ENCODE measurements at regions not wholly inside any gene's neighbourhood (a gene's known extent, or its start where the extent isn't known, plus 50 kb on each side); places are given as distances from the start of the nearest gene placed in this dataset.

GRCh38 chr10:124181656-124182055, 88.3 kb upstream of the CHST15 start:
- Histone ChIP-seq H3K9me3 (replicated peaks; ENCODE audit: control insufficient read depth, insufficient read depth, low read length) (no peaks in the 10 kb centered on the region), H3K27me3 (replicated peaks in 1 of 2; ENCODE audit: control insufficient read depth in 2 of 2, insufficient read depth in 2 of 2, low read length in 1 of 2) (no peaks in the 10 kb centered on the region; a peak in 1 of 4 replicates), H3K36me3 (ENCODE audit: control insufficient read depth in 2 of 2, insufficient read depth in 2 of 2, low read length in 1 of 2) (no peaks in the 10 kb centered on the region), H3K9ac (ENCODE audit: control insufficient read depth, insufficient read depth, low read length) (no peak overlapping the region), H4K20me1 (ENCODE audit: control insufficient read depth, insufficient read depth) (no peaks in the 10 kb centered on the region), H3K4me1 (ENCODE audit: control insufficient read depth, insufficient read depth, low read length) (peaks cover 13% of the 10 kb centered on the region), H3K79me2 (ENCODE audit: control insufficient read depth, insufficient read depth, low read length) (no peaks in the 10 kb centered on the region), H3K4me3 (no peak overlapping the region), H3K4me2 (ENCODE audit: control insufficient read depth, insufficient read depth) (no peak overlapping the region), H2AFZ (ENCODE audit: control insufficient read depth, low read depth, low read length) (no peak overlapping the region), H3K27ac (ENCODE audit: control insufficient read depth, insufficient read depth) (no peak overlapping the region)
- in situ Hi-C loops (cut with MboI): no loop called here
- FAIRE-seq: no peak
- ChIA-PET POLR2A (no interaction called here), CTCF (interaction anchor here (0.9 kb wide), 1 partner anchor 11 kb away, joined by 3 read pairs; no protein-coding TSS in a partner anchor), RAD21 (ENCODE audit: unreplicated experiment) (no interaction called here), SMC1A (ENCODE audit: uncharacterized antibody, unreplicated experiment) (interaction anchor here (1.1 kb wide), 1 partner anchor 74 kb away, joined by 3 read pairs; no protein-coding TSS in a partner anchor)
- no peak for ATAC-seq
- no peak for TF ChIP-seq SMARCA5 (IDR thresholded peaks at IDR 0.05)
- TF ChIP-seq ETV6 (conservative IDR thresholded peaks at IDR 0.05 in 1 of 2, IDR thresholded peaks at IDR 0.05 in 1 of 2; ENCODE audit: borderline replicate concordance in 1 of 2, low read depth in 1 of 2): no peak
- no peak for TF ChIP-seq SMC3 (IDR thresholded peaks at IDR 0.05; ENCODE audit: borderline replicate concordance, low read length)
- no peak for TF ChIP-seq TBL1XR1 (IDR thresholded peaks at IDR 0.05; ENCODE audit: low read depth, low read length)
- TF ChIP-seq CREB1 (IDR thresholded peaks at IDR 0.05; ENCODE audit: low read depth): no peak
- no peak for TF ChIP-seq CBFB (IDR thresholded peaks at IDR 0.05; ENCODE audit: low read depth)
- no peak for TF ChIP-seq FOXM1 (IDR thresholded peaks at IDR 0.05; ENCODE audit: low read depth, low read length)
- BruUV-seq (replicated peaks): no TSS peak
- 73% methylated on average over 8 of the region's 8 CpGs for WGBS (ENCODE audit: insufficient coverage, insufficient replicate concordance, low lambda C conversion rate, missing lambda C conversion rate)
- no peak for DNase-seq (ENCODE audit: low read depth, low spot score)
- intact Hi-C loops (cut with micrococcal nuclease; ENCODE audit: unreplicated experiment): no loop called here

DNA sequence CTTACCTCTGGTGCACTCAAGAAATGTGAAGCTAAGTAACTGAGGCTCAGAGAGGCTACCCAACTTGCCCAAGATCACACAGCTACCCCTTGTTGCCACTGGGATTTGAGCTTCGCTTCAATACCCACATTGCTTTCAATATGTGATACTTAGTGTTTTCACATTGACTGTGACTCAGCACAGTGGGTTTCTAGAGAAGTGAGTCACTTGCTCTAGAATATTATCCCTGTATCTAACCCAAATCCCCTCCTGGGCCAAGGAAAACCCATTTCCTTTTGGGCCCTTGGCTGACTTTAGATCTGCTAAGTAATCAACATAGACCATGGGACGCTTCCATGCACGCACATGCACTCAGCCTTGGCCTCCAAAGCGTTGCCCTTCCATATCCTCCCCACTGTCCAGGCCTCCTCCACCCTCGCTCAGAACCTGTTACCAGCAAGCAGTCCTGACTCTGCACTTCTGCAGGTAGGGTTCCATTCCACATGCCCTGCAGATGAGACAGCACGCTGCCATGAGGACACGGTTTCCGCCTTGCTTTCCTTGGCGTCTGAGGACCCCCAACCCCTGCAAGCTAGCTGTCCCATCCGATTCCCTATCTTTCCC, 87.7 kb upstream of the CHST15 start:
- BruUV-seq (replicated peaks): no TSS peak
- intact Hi-C loops (cut with micrococcal nuclease; ENCODE audit: unreplicated experiment): no loop called here
- POLR2A ChIA-PET: no interaction called here
- RAD21 ChIA-PET (ENCODE audit: unreplicated experiment): no interaction called here
- Histone ChIP-seq H3K4me1 (ENCODE audit: control insufficient read depth, insufficient read depth, low read length) (peaks cover 13% of the 10 kb centered on the region), H4K20me1 (ENCODE audit: control insufficient read depth, insufficient read depth) (no peaks in the 10 kb centered on the region), H3K4me2 (ENCODE audit: control insufficient read depth, insufficient read depth) (no peak overlapping the region), H3K9ac (ENCODE audit: control insufficient read depth, insufficient read depth, low read length) (no peak overlapping the region), H2AFZ (ENCODE audit: control insufficient read depth, low read depth, low read length) (no peak overlapping the region), H3K27ac (ENCODE audit: control insufficient read depth, insufficient read depth) (no peak overlapping the region), H3K9me3 (replicated peaks; ENCODE audit: control insufficient read depth, insufficient read depth, low read length) (no peaks in the 10 kb centered on the region), H3K36me3 (ENCODE audit: control insufficient read depth in 2 of 2, insufficient read depth in 2 of 2, low read length in 1 of 2) (no peaks in the 10 kb centered on the region), H3K27me3 (replicated peaks in 1 of 2; ENCODE audit: control insufficient read depth in 2 of 2, insufficient read depth in 2 of 2, low read length in 1 of 2) (no peaks in the 10 kb centered on the region; a peak in 1 of 4 replicates), H3K79me2 (ENCODE audit: control insufficient read depth, insufficient read depth, low read length) (no peaks in the 10 kb centered on the region), H3K4me3 (no peak overlapping the region)
- SMC1A ChIA-PET (ENCODE audit: uncharacterized antibody, unreplicated experiment): interaction anchor here (1.1 kb wide), 2 partner anchors 41 to 73 kb away, joined by 3 read pairs; no protein-coding TSS in a partner anchor
- ATAC-seq: peak; percentile 76
- TF ChIP-seq SMARCA5 (IDR thresholded peaks at IDR 0.05): peak; percentile 87; the same call in 1 of the 2 replicates
- no peak for TF ChIP-seq SUPT20H (IDR thresholded peaks at IDR 0.05; ENCODE audit: borderline replicate concordance, control insufficient read depth, low read depth, low read length)
- 64% methylated on average over 9 of the region's 10 CpGs for WGBS (ENCODE audit: insufficient coverage, insufficient replicate concordance, low lambda C conversion rate, missing lambda C conversion rate)
- FAIRE-seq: no peak
- CTCF ChIA-PET: interaction anchor here (0.9 kb wide), 1 partner anchor 12 kb away, joined by 3 read pairs; no protein-coding TSS in a partner anchor
- DNase-seq (ENCODE audit: low read depth, low spot score): peak; percentile 11
- in situ Hi-C loops (cut with MboI): no loop called here

Data from GM12878 (cell line).